WI38 (cell line): ENCODE measurements at regions not wholly inside any gene's neighbourhood (a gene's known extent, or its start where the extent isn't known, plus 50 kb on each side); places are given as distances from the start of the nearest gene placed in this dataset.

Experiments used
- H3K4me3 ChIP-seq: 2 replicates; pipeline ENCODE4 v1.5.1; 2011; ENCODE audit warnings: low read depth, mild to moderate bottlenecking, control low read depth, low read length
- CTCF ChIP-seq: IDR thresholded peaks from 2 replicates; pipeline ENCODE4 v1.5.1; 2012; ENCODE audit warnings: low read depth, mild to moderate bottlenecking, control low read depth, low read length

- TF ChIP-seq CTCF, result no peak
- no peak overlapping the region for H3K4me3 ChIP-seq
Observed at GRCh38 chr6:119598883-119599282, 249.3 kb upstream of the MAN1A1 start.

GRCh38 chr6:119594907-119595306 lies 245.3 kb upstream of the MAN1A1 start:
- TF ChIP-seq CTCF, result no peak
- H3K4me3 ChIP-seq, result no peak overlapping the region

GRCh38 chr6:119591235-119591634 lies 241.7 kb upstream of the MAN1A1 start:
- no peak overlapping the region for H3K4me3 ChIP-seq
- TF ChIP-seq CTCF, result no peak

GRCh38 chr6:119590066-119590465 lies 240.5 kb upstream of the MAN1A1 start:
- no peak for TF ChIP-seq CTCF
- no peak overlapping the region for H3K4me3 ChIP-seq

- H3K4me3 ChIP-seq, result no peak overlapping the region
- TF ChIP-seq CTCF, result no peak
Observed at GRCh38 chr6:119587537-119587936, 238.0 kb upstream of the MAN1A1 start.

- no peak overlapping the region for H3K4me3 ChIP-seq
- TF ChIP-seq CTCF, result no peak
Observed at GRCh38 chr6:119586250-119586882, 236.8 kb upstream of the MAN1A1 start.

GRCh38 chr6:119584088-119584487 lies 234.5 kb upstream of the MAN1A1 start:
- TF ChIP-seq CTCF, result no peak
- no peak overlapping the region for H3K4me3 ChIP-seq
